Spleen (tissue), 7 donors: ENCODE measurements at regions not wholly inside any gene's neighbourhood (a gene's known extent, or its start where the extent isn't known, plus 50 kb on each side); places are given as distances from the start of the nearest gene placed in this dataset.

ENCODE experiments used
- POLR2A ChIP-seq, 3 donors: fragments of 450-650 bp; IDR thresholded peaks; one replicate each; pipeline ENCODE4 v1.5.1; 2017; ENCODE audit warnings: antibody characterized with exemption in 3 of 3, mild to moderate bottlenecking in 1 of 3
- POLR2AphosphoS5 ChIP-seq, 3 donors: sonication (generic); formaldehyde crosslinking; IDR thresholded peaks; one replicate each; pipeline ENCODE4 v1.5.1; 2017; ENCODE audit warnings: antibody characterized with exemption in 3 of 3
- TF ChIP-seq, protein P1 (sequence below), 11 experiments: fragments of 200-600 bp in 7 of 11; fragments of 450-650 bp in 4 of 11; sonication (generic) in 4 of 11; IDR thresholded peaks in 8 of 11; conservative IDR thresholded peaks in 3 of 11; 1 replicate in 7 of 11; 2 replicates in 4 of 11; pipeline versions ENCODE4 v1.4.0 to v1.8.0; 2016 to 2021; ENCODE audit warnings: antibody characterized with exemption in 11 of 11, inconsistent platforms in 4 of 11, mild to moderate bottlenecking in 1 of 11
- donor health status: DM: no; HTN: no; CAD: no; lungs with moderate emphysema.
- donor health status: DM: no; HTN: no; CAD: no.
- donor health status: DM: no; HTN: no; CAD: no.

DNA sequence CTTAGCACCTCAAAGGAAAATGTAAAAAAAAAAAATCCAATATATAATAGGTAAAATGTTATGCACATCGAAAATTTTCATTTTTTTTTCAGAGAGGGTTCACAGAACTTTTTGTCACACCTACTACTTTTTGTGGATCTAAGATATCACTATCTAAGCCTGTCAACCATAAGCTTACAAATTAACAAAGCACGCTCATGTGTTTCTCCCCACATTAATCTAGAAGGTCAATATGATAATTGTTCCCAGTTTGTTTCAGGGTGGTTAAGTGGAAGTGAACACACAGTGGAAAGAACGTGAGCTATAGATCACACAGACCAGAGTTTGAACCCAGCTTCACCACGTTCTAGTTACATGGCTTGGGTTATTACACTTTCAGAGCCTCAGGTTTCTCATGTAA, 78.6 kb upstream of the ROBO2 start:
- TF ChIP-seq, protein P1, sequence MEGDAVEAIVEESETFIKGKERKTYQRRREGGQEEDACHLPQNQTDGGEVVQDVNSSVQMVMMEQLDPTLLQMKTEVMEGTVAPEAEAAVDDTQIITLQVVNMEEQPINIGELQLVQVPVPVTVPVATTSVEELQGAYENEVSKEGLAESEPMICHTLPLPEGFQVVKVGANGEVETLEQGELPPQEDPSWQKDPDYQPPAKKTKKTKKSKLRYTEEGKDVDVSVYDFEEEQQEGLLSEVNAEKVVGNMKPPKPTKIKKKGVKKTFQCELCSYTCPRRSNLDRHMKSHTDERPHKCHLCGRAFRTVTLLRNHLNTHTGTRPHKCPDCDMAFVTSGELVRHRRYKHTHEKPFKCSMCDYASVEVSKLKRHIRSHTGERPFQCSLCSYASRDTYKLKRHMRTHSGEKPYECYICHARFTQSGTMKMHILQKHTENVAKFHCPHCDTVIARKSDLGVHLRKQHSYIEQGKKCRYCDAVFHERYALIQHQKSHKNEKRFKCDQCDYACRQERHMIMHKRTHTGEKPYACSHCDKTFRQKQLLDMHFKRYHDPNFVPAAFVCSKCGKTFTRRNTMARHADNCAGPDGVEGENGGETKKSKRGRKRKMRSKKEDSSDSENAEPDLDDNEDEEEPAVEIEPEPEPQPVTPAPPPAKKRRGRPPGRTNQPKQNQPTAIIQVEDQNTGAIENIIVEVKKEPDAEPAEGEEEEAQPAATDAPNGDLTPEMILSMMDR (IDR thresholded peaks at IDR 0.05 in 8 of 11, conservative IDR thresholded peaks at IDR 0.05 in 3 of 11) = no peak
- TF ChIP-seq POLR2A (IDR thresholded peaks at IDR 0.05) (no peak), POLR2AphosphoS5 (IDR thresholded peaks at IDR 0.05) (no peak)
